ENCODE measurements at regions not wholly inside any gene's neighbourhood (a gene's known extent, or its start where the extent isn't known, plus 50 kb on each side); places are given as distances from the start of the nearest gene placed in this dataset.

DNA sequence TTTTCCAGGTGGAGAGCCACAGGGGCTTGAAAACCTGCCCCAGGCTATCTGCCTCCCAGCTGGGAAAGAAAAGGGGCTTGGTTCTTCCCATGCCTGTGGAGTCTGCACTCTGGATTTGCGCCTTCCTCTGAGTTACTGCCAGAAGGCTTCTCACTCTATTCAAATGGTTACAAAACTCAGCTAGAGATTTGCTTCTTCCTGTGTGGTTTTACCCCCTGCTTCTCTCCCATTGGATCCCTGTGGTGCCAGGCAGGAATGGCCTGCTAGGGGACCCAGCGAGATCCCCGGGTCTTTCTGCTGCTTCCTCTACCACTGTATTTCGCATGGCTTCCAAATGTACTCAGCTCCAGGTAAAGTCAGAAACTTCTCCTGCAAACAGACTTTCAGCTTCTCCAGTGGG is 192.0 kb upstream of the HS3ST5 start:
- TF ChIP-seq, protein P1, sequence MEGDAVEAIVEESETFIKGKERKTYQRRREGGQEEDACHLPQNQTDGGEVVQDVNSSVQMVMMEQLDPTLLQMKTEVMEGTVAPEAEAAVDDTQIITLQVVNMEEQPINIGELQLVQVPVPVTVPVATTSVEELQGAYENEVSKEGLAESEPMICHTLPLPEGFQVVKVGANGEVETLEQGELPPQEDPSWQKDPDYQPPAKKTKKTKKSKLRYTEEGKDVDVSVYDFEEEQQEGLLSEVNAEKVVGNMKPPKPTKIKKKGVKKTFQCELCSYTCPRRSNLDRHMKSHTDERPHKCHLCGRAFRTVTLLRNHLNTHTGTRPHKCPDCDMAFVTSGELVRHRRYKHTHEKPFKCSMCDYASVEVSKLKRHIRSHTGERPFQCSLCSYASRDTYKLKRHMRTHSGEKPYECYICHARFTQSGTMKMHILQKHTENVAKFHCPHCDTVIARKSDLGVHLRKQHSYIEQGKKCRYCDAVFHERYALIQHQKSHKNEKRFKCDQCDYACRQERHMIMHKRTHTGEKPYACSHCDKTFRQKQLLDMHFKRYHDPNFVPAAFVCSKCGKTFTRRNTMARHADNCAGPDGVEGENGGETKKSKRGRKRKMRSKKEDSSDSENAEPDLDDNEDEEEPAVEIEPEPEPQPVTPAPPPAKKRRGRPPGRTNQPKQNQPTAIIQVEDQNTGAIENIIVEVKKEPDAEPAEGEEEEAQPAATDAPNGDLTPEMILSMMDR (IDR thresholded peaks at IDR 0.05; ENCODE audit: low read length, missing control alignments), result no peak

DNA sequence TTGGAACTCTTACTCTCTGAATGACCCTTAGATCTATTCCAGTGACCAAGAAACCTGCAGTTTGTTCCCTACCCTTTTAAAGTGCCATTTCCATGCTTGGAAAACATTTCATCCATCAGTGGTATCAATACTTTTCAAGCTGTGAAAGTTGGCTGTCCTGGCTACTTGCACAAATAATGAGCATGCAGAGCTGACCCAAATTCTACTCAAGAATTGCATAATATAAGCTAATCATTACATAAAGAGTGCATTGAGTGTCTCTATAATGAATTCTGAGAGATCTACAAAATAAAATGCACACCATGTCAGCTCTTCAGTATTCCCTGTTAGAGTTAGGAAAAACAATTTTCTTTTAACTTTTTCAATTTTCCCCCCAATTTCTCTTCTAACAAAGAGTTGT is 181.3 kb upstream of the HS3ST5 start:
- H3K4me3 ChIP-seq (replicated peaks; ENCODE audit: low read depth, low read length), result no peak overlapping the region
- DNase-seq (ENCODE audit: low read depth), result no peak
- TF ChIP-seq, protein P1 (IDR thresholded peaks at IDR 0.05; ENCODE audit: low read length, missing control alignments), result no peak

More for the DNA sequence above, 192.0 kb upstream of the HS3ST5 start:
- H3K4me3 ChIP-seq (replicated peaks; ENCODE audit: low read depth, low read length), result no peak overlapping the region
- no peak for DNase-seq (ENCODE audit: low read depth)

- TF ChIP-seq, protein P1 (IDR thresholded peaks at IDR 0.05; ENCODE audit: low read length, missing control alignments), result no peak
- H3K4me3 ChIP-seq (replicated peaks; ENCODE audit: low read depth, low read length), result no peak overlapping the region
- DNase-seq (ENCODE audit: low read depth), result no peak
These were observed 180.7 kb upstream of the HS3ST5 start for GRCh38 chr6:114523508-114523907.

GRCh38 chr6:114521926-114522325 is 179.1 kb upstream of the HS3ST5 start:
- TF ChIP-seq, protein P1 (IDR thresholded peaks at IDR 0.05; ENCODE audit: low read length, missing control alignments), result no peak
- no peak overlapping the region for H3K4me3 ChIP-seq (replicated peaks; ENCODE audit: low read depth, low read length)

GRCh38 chr6:114520976-114521375 is 178.2 kb upstream of the HS3ST5 start:
- DNase-seq (ENCODE audit: low read depth), result no peak
- TF ChIP-seq, protein P1 (IDR thresholded peaks at IDR 0.05; ENCODE audit: low read length, missing control alignments), result no peak
- no peak overlapping the region for H3K4me3 ChIP-seq (replicated peaks; ENCODE audit: low read depth, low read length)

More at GRCh38 chr6:114521926-114522325, 179.1 kb upstream of the HS3ST5 start:
- no peak for DNase-seq (ENCODE audit: low read depth)

- no peak for DNase-seq (ENCODE audit: low read depth)
- TF ChIP-seq, protein P1 (IDR thresholded peaks at IDR 0.05; ENCODE audit: low read length, missing control alignments), result no peak
These were observed 171.3 kb upstream of the HS3ST5 start for GRCh38 chr6:114514170-114514569.

GRCh38 chr6:114471450-114471849 is 128.6 kb upstream of the HS3ST5 start:
- no peak for DNase-seq (ENCODE audit: low read depth)
- no peak overlapping the region for H3K4me3 ChIP-seq (replicated peaks; ENCODE audit: low read depth, low read length)
- TF ChIP-seq, protein P1 (IDR thresholded peaks at IDR 0.05; ENCODE audit: low read length, missing control alignments), result no peak

More at GRCh38 chr6:114514170-114514569, 171.3 kb upstream of the HS3ST5 start:
- no peak overlapping the region for H3K4me3 ChIP-seq (replicated peaks; ENCODE audit: low read depth, low read length)
